GM23248 (cell line): ENCODE measurements at regions not wholly inside any gene's neighbourhood (a gene's known extent, or its start where the extent isn't known, plus 50 kb on each side); places are given as distances from the start of the nearest gene placed in this dataset.

ENCODE experiments used
- EZH2 ChIP-seq: fragments of 200-600 bp; sonication (generic); IDR thresholded peaks from 2 replicates; pipeline ENCODE4 v1.6.1; 2018; ENCODE audit warnings: antibody characterized with exemption, mild to moderate bottlenecking; ENCODE audit not compliant: insufficient read depth, poor library complexity, severe bottlenecking
- EZH2phosphoT487 ChIP-seq: fragments of 200-600 bp; sonication (generic); IDR thresholded peaks from 2 replicates; pipeline ENCODE4 v1.6.1; 2018; ENCODE audit warnings: antibody characterized with exemption, moderate library complexity, mild to moderate bottlenecking, low read depth; ENCODE audit not compliant: insufficient read depth

DNA sequence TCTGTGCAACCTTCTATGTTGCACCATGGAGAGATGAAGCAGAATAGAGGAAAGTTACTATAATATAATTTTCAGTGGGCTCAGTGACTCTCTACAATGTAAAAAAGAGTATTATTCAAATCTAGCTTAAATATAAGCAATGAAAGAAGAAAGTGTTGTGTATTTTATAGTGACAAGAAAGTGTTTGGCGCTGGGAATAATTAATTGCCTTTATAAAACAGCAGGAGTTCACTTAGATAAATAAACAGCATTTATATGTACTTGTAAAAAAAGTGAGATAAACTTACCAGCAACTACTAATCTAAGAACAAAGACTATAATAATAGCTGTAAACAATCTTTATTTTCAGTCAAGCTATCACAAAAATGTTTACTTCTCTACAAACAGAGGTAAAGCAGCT lies 488.9 kb upstream of the PCDH10 start:
- no peak for TF ChIP-seq EZH2
- no peak for TF ChIP-seq EZH2phosphoT487
